Forelimb muscle (tissue), 1 donor: ENCODE measurements at regions not wholly inside any gene's neighbourhood (a gene's known extent, or its start where the extent isn't known, plus 50 kb on each side); places are given as distances from the start of the nearest gene placed in this dataset.
"Not testable (repeated sequence)": the region's sequence is repeated elsewhere in the genome, so short reads cannot be mapped to it uniquely, and the experiment has no call there.

Experiments
- DNase-seq: peaks from one replicate; pipeline ENCODE4 v3.0.0-alpha.2; 2013; ENCODE audit warnings: low read depth

- DNase-seq, result no peak
These were observed 164.4 kb upstream of the JARID2 start for GRCh38 chr6:15081447-15081846.

- no peak for DNase-seq
These were observed 163.2 kb upstream of the JARID2 start for GRCh38 chr6:15082708-15083107.

GRCh38 chr6:15086348-15087158 lies 159.3 kb upstream of the JARID2 start:
- DNase-seq, result no peak

GRCh38 chr6:15087186-15087589 lies 158.7 kb upstream of the JARID2 start:
- DNase-seq, result no peak

DNA sequence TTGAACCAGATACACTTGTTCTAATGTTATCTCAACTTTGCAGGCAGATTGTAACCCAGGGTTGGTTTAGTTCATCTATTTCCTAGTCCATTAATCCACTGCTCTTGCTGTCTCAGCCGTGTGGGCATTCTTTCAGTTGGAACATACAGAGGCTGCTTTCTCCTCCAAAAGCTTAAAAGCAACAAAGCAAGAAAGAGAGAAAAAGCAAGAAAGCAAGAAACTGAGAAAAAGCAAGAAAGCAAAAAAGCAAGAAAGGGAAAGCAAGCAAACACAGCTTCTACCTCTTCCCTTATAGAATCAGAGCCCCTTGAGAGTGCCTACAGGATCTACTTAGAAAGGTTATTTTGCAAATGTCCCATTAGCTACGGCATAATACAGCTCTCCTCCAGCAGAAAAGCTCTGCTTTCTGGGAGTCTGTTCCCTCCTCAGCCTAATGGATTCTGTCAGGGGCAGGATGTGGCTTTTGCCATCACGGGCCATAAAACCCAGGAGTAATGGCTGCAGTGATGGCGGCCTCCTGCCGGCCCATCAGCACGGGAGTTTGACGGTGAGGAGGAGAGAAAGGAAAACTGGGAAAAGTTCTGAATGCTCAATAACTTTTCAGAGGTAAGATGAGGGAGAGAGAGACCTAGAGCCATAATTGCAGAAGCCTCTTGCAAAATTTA lies 156.8 kb upstream of the JARID2 start:
- DNase-seq, result no peak

DNA sequence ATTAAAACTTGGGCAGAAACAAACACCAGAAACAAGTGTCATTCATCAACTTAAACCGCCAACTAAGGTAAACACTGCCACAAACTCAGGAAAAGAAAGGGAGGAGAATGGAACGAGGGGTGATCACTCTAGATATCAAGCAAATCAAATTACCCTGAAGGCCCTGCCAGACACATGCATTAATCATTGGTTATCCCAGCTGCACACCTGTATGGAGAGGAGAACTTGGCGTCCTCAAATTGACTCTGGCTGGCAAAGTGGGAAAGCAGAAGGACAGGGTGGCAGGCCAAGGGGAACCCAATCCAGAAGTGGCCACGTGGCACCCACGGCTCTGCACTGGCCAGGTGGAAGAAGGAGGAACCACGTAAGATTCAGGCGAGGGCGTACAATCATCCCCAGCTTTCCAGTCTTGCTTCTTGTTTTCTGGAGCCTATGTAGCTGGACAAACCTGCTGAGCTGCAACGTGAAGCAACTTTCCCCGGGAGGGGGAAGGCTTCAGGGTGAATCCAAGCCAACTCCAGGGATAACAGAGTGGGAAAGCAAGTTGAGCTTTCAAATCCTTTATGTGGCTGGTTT lies 156.2 kb upstream of the JARID2 start:
- DNase-seq, result no peak

DNA sequence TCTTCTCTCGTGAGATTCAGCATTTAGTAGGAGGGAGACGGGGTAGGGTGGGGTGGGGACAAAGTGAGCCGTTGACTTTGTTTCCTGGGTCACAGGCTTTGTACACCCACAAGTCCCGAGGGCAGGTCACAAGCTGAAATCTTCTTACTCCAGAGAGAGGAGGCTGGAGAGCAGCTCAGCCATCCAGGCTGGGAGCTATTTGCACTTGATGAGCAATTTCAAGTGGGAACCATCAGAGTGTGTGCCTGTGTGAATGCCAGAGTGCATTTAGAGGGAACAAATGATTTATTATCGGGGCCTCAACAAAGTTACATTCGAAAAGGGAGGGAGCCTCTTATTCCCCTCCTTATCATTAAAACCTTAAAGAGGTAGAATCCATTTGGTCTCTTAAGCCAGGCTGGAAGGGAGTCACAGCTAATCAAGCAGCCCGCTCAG lies 155.7 kb upstream of the JARID2 start:
- DNase-seq, result no peak

DNA sequence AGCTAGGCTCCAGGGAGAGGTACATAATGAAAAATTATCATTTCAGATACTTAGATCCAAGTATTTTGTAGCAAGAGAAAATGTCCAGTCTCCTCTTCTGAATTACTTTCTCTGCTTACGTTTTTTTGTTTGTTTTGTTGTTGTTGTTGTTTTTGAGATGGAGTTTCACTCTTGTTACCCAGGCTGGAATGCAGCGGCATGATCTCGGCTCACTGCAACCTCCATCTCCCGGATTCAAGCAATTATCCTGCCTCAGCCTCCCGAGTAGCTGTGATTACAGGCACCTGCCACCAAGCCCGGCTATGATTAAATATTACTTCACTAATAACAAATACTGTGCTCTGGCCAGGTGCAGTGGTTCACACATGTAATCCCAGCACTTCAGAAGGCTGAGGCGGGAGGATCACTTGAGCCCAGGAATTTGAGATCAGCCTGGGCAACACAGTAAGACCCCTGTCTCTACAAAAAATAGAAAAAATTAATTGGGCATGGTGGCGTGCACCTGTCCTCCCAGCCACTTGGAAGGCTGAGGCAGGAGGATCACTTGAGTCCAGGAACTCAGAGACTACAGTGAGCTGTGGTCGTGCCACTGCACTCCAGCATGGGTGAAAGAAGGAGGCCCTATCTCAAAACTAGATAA lies 155.0 kb upstream of the JARID2 start:
- DNase-seq, result no peak

GRCh38 chr6:15096894-15097837 lies 148.7 kb upstream of the JARID2 start:
- no peak for DNase-seq

DNA sequence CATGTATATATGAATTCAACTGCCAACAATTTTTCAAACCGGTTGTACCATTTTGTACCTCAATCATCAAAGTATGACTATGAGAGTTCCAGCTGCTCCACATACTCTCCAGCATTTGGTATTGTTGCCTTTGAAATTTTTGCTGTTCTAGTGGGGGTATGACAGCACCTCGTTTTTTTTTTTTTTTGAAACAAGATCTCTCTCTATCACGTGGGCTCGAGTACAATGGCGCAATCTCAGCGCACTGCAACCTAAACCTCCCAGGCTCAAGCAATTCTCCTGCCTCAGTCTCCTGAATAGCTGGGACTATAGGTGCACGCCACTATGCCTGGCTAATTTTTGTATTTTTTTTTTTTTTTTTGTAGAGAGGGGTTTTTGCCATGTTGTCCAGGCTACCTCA lies 144.7 kb upstream of the JARID2 start:
- no peak for DNase-seq

DNA sequence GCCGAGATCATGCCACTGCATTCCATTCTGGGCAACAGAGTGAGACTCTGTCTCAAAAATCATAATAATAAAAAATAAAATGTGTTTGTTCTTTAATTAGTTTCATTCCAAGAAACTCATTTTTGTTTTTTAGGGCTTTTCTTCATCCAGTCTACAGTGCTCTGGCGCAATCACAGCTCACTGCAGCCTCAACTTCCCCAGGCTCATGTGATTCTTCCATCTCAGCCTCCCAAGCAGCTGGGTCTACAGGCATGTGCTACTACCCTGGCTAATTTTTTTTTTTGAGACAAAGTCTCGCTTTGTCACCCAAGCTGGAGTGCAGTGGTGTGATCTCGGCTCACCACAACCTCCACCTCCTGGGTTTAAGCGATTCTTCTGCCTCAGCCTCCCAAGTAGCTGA lies 143.6 kb upstream of the JARID2 start:
- no peak for DNase-seq

DNA sequence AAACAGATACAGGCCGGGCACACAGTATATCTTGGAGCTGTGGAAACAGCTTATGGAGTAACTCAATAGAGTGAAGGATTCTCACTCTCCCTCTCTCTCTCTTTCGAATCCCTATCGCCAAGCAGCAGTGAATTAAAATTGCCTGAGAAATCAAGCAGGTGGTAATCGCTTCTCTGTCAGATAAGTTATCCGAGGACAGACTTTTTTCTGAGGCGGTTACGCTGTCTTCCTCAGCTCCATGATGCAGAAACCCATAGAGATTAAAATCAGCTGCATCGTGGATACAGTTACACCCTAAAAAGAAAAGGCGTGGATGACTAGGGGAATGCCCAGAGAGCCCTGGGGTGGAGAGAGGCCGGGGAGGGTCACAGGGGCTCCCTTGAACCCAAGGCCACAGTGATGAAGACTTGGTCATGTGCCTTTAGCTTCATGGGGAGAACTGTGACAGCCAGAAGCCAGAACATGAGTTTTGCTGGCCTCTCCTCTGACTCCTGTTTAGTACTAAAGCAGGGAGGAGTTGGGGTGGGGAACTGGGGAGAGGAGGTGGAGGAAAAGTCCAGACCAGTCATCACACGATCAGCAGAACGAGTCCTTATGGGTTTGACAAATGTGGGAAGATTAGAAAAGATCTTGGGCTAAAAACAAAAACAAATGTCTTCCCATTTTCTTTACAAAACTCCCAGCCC lies 138.8 kb upstream of the JARID2 start:
- DNase-seq, result no peak

DNA sequence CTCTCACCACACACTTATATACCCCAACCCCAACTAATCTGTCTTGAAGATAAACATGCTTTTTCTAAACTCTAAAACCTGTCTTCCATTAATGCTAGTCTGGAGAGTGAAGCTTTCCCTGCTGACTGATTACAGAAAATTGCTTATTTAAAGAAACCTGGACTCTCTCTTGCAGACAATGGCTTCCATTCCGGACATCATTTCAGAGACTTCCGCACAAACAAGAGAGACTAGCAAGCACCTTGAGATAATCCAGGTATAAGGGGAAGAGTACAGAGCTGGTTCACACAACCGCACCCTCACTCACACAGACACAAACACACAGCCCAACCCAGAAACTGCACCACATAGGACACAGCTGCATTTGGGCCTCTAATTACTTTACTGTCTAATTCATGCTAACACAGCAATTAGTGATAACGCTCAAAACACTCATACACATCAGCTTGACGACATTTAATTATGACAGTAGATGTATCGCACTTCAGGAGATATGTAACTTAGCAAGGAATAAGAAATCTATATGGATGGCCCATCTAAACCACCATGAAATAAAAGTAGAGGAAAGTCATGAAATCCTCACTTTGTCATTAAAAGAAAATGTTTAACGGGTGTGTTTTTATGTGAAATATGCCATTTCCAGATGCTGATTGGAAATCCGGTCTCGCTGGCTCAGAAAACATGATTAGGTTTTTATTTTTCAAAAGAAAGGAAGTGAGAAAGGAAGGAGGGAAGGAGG lies 138.1 kb upstream of the JARID2 start:
- DNase-seq, result no peak

DNA sequence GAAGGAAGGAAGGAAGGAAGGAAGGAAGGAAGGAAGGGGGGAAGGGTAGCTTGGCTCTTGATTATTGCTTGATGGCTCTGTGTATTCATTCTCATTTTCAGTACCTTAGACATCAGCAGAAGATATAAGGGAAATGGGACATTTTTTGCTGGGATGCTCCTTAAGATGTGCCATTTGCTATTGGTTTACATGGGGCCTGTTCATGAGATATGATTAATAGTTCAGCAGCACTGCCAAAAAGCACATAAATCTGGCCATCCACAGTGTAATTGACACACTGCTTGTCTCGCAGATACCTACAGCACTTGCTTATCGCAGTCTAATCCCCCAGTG lies 137.5 kb upstream of the JARID2 start:
- DNase-seq, result no peak

DNA sequence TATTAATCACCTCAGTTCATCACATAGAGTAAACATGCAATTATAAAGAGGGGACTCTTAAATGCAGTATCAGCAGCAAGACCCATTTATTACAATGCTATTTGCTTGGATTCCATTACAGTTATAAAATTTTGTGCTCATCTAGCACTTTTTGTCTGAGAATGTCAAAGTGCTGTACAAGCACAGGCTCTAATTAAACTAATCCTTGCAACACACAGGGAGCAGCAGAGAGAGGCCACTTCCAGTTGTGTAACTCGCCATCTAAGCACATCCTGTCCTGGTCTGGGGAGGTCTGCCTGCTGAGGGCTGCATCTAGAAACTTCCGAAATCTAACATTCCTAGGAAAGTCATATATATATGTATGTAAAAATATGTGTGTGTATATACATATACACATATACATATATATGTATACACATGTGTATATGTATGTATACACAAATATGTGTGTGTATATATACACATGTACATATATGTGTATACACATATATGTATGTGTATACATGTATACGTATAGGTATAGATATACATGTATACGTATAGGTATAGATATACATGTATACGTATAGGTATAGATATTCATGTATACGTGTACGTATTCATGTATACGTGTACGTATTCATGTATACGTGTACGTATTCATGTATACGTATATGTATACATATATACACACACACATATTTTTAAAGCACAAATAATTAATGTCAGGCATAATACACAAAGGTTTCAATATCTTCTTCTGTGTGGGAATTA lies 136.4 kb upstream of the JARID2 start:
- no peak for DNase-seq

GRCh38 chr6:15110726-15111354 lies 135.0 kb upstream of the JARID2 start:
- DNase-seq, result no peak

DNA sequence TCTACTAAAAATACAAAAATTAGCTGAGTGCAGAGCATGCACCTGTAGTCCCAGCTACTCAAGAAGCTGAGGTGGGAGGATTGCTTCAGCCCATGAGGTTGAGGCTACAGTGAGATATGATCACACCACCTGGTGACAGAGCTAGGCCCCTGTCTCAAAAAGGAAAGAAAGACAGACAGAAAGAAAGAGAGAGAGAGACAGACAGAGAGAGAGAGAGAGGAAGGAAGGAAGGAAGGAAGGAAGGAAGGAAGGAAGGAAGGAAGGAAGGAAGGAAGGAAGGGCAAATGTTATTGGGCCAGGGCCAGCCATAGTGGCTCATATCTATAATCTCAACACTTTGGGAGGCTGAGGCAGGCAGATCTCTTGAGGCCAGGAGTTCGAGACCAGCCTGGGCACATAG lies 134.3 kb upstream of the JARID2 start:
- DNase-seq, result not testable (repeated sequence)

GRCh38 chr6:15113587-15113986 lies 132.3 kb upstream of the JARID2 start:
- DNase-seq, result no peak

- DNase-seq, result no peak
These were observed 131.8 kb upstream of the JARID2 start for GRCh38 chr6:15114061-15114460.
